K562 (cell line): ENCODE measurements at regions not wholly inside any gene's neighbourhood (a gene's known extent, or its start where the extent isn't known, plus 50 kb on each side); places are given as distances from the start of the nearest gene placed in this dataset.

Experiments
- POLR2A ChIP-seq: fragments of 450-650 bp; conservative IDR thresholded peaks from 2 replicates; pipeline ENCODE4 v1.6.1; 2016
- POLR2G ChIP-seq: fragments of 200-400 bp; formaldehyde crosslinking; IDR thresholded peaks from 2 replicates; pipeline ENCODE4 v1.6.1; 2017; ENCODE audit warnings: low read depth, mild to moderate bottlenecking, antibody characterized with exemption, low read length, moderate library complexity
- RNF2 ChIP-seq: sonication (generic); IDR thresholded peaks from 2 replicates; pipeline ENCODE4 v1.6.1; 2016
- SP1 ChIP-seq: sonication (generic); formaldehyde crosslinking; IDR thresholded peaks from 2 replicates; pipeline ENCODE4 v1.8.1; 2022; ENCODE audit warnings: mild to moderate bottlenecking, missing genetic modification reagents
- TEAD4 ChIP-seq, 2 experiments: sonication (generic) in 1 of 2; formaldehyde crosslinking in 1 of 2; IDR thresholded peaks; 2 replicates each; pipeline versions ENCODE4 v1.6.1 to v1.8.0; 2012 to 2022; ENCODE audit warnings: borderline replicate concordance in 1 of 2, inconsistent platforms in 1 of 2, low read length in 1 of 2, mild to moderate bottlenecking in 1 of 2, missing genetic modification reagents in 1 of 2
- XRCC5 ChIP-seq: fragments of 200-400 bp; formaldehyde crosslinking; IDR thresholded peaks from 2 replicates; pipeline ENCODE4 v1.6.1; 2017; ENCODE audit warnings: low read depth, mild to moderate bottlenecking, low read length
- YY1 ChIP-seq, 3 experiments: IDR thresholded peaks; 2 replicates each; pipeline ENCODE4 v1.6.1; 2011; ENCODE audit warnings: low read length in 2 of 3, mild to moderate bottlenecking in 2 of 3, moderate library complexity in 2 of 3, borderline replicate concordance in 1 of 3, control low read depth in 1 of 3, low read depth in 1 of 3; ENCODE audit not compliant: insufficient read depth in 3 of 3, insufficient replicate concordance in 2 of 3, control insufficient read depth in 1 of 3, insufficient read length in 1 of 3; ENCODE audit errors: extremely low read depth in 1 of 3
- ZNF24 ChIP-seq: fragments of 450-650 bp; IDR thresholded peaks from 2 replicates; pipeline ENCODE4 v1.6.1; 2016
- ZNF589 ChIP-seq: fragments of 200-800 bp; sonication (Bioruptor generic); IDR thresholded peaks from 2 replicates; pipeline ENCODE4 v1.6.1; 2016; ENCODE audit warnings: low read depth, missing genetic modification characterization, missing compliant biosample characterization
- ZNF785 ChIP-seq: fragments of 250-450 bp; sonication (Bioruptor Pico); IDR thresholded peaks from 2 replicates; pipeline ENCODE4 v1.4.0; 2020; ENCODE audit warnings: mild to moderate bottlenecking
- TF ChIP-seq, protein P1 (sequence below): sonication (generic); formaldehyde crosslinking; IDR thresholded peaks from 2 replicates; pipeline ENCODE4 v1.5.0; 2020; ENCODE audit warnings: missing genetic modification reagents
- TF ChIP-seq, protein P2 (sequence below), 3 experiments: IDR thresholded peaks in 2 of 3; conservative IDR thresholded peaks in 1 of 3; 2 replicates each; pipeline ENCODE4 v1.5.1; 2011 to 2012; ENCODE audit warnings: low read length in 3 of 3, mild to moderate bottlenecking in 3 of 3, control low read depth in 2 of 3, improper control_type of control experiment in 1 of 3, inconsistent platforms in 1 of 3, low read depth in 1 of 3, mixed read lengths in 1 of 3, moderate library complexity in 1 of 3; ENCODE audit not compliant: insufficient read depth in 2 of 3

DNA sequence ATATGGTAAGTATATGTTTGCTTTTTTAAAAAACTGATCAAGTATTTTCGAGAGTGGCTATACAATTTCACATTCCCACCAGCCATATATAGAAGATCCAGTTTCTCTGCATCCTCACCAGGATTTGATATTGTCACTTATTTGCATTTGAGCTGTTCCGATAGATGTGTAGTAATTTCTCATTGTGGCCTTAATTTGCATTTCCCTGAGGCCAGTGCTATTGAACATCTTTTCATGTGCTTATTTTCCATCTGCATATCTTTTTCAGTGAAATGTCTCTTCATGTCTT lies 72.9 kb upstream of the VASH1 start:
- TF ChIP-seq, protein P1, sequence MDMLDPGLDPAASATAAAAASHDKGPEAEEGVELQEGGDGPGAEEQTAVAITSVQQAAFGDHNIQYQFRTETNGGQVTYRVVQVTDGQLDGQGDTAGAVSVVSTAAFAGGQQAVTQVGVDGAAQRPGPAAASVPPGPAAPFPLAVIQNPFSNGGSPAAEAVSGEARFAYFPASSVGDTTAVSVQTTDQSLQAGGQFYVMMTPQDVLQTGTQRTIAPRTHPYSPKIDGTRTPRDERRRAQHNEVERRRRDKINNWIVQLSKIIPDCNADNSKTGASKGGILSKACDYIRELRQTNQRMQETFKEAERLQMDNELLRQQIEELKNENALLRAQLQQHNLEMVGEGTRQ (CRISPR knock-in tag) = no peak
- TF ChIP-seq, protein P2, sequence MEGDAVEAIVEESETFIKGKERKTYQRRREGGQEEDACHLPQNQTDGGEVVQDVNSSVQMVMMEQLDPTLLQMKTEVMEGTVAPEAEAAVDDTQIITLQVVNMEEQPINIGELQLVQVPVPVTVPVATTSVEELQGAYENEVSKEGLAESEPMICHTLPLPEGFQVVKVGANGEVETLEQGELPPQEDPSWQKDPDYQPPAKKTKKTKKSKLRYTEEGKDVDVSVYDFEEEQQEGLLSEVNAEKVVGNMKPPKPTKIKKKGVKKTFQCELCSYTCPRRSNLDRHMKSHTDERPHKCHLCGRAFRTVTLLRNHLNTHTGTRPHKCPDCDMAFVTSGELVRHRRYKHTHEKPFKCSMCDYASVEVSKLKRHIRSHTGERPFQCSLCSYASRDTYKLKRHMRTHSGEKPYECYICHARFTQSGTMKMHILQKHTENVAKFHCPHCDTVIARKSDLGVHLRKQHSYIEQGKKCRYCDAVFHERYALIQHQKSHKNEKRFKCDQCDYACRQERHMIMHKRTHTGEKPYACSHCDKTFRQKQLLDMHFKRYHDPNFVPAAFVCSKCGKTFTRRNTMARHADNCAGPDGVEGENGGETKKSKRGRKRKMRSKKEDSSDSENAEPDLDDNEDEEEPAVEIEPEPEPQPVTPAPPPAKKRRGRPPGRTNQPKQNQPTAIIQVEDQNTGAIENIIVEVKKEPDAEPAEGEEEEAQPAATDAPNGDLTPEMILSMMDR (IDR thresholded peaks at IDR 0.05 in 2 of 3, conservative IDR thresholded peaks at IDR 0.05 in 1 of 3; ENCODE audit: insufficient read depth in 2 of 3, low read depth in 1 of 3, low read length in 3 of 3) = no peak
- TF ChIP-seq POLR2A (no peak), TEAD4 (IDR thresholded peaks at IDR 0.05; ENCODE audit: low read length) (no peak), TEAD4 (CRISPR knock-in tag; IDR thresholded peaks at IDR 0.05; ENCODE audit: borderline replicate concordance) (no peak), XRCC5 (no peak), YY1 (IDR thresholded peaks at IDR 0.05; ENCODE audit: borderline replicate concordance in 1 of 3, control insufficient read depth in 1 of 3, extremely low read depth in 1 of 3, insufficient read depth in 3 of 3, insufficient read length in 1 of 3, insufficient replicate concordance in 2 of 3, low read depth in 1 of 3, low read length in 2 of 3) (no peak), ZNF589 (CRISPR knock-in tag) (no peak), POLR2G (no peak), ZNF24 (no peak), ZNF785 (CRISPR knock-in tag) (no peak), SP1 (CRISPR knock-in tag) (no peak), RNF2 (no peak)
